GM10266 (cell line): ENCODE measurements at regions not wholly inside any gene's neighbourhood (a gene's known extent, or its start where the extent isn't known, plus 50 kb on each side); places are given as distances from the start of the nearest gene placed in this dataset.
"Not testable (repeated sequence)": the region's sequence is repeated elsewhere in the genome, so short reads cannot be mapped to it uniquely, and the experiment has no call there.

Source experiments
- DNase-seq: peaks from one replicate; pipeline ENCODE4 v3.0.0; 2012; ENCODE audit errors: extremely low spot score
- TF ChIP-seq, protein P1 (sequence below): IDR thresholded peaks from 2 replicates; pipeline ENCODE4 v1.5.1; 2012; ENCODE audit warnings: mild to moderate bottlenecking, low read depth; ENCODE audit not compliant: control insufficient read depth, insufficient read depth; ENCODE audit errors: missing control alignments

DNA sequence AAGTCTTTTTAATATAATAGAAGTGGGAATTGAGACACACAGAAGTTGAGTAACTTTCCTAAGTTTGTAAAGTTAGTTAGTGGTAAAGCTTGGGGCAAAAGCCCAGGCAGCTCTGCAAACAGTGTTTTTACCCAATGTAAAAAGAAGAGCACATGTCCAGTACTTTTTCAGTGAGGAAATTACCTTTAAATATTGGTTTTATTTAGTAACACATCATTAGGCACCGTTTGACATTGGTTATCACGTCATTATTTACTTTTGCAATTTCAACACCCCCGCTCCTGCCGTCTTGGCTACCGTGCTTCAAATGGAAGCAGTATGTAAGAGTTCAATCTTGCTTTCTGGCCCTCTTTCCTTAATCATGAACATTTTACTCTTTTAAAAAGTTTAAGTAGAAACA lies 807.9 kb downstream of the EPHA4 start:
- TF ChIP-seq, protein P1, sequence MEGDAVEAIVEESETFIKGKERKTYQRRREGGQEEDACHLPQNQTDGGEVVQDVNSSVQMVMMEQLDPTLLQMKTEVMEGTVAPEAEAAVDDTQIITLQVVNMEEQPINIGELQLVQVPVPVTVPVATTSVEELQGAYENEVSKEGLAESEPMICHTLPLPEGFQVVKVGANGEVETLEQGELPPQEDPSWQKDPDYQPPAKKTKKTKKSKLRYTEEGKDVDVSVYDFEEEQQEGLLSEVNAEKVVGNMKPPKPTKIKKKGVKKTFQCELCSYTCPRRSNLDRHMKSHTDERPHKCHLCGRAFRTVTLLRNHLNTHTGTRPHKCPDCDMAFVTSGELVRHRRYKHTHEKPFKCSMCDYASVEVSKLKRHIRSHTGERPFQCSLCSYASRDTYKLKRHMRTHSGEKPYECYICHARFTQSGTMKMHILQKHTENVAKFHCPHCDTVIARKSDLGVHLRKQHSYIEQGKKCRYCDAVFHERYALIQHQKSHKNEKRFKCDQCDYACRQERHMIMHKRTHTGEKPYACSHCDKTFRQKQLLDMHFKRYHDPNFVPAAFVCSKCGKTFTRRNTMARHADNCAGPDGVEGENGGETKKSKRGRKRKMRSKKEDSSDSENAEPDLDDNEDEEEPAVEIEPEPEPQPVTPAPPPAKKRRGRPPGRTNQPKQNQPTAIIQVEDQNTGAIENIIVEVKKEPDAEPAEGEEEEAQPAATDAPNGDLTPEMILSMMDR, result no peak

GRCh38 chr2:220767591-220768255 lies 804.4 kb downstream of the EPHA4 start:
- no peak for DNase-seq
- TF ChIP-seq, protein P1, result no peak

More for the DNA sequence above, 807.9 kb downstream of the EPHA4 start:
- no peak for DNase-seq

DNA sequence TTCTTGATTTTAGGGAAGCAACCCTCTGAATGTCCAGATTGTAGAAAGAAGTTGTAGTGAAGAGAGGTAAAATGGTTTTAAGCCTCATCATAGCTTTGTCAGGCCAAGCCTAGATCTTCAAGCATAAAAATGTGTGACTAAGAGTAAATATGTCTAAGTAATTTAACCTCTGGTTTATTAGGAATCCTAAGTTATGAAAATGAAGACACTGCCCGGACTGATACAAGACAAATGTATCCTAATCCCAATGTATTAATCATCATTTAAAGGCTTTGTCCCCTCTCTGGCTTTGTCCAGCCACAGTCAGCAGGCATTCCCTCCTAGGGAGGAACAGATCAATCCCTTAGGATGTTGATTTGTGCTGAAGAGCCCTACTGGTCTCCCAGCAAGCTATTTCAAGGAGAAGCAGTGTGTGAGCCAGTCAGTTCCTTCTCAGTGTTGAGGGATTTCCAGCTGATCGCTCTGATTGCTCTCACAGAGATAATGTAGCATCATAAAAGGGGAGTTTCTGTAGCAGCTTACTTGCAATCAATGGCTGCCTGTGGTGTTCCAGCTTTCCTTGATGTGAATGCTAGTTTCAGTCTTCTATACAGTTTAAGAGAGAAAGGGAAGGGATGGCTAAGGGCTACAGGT lies 796.1 kb downstream of the EPHA4 start:
- DNase-seq, result no peak
- TF ChIP-seq, protein P1, result no peak

- DNase-seq, result not testable (repeated sequence)
These were observed 793.0 kb downstream of the EPHA4 start for GRCh38 chr2:220779076-220779475.

DNA sequence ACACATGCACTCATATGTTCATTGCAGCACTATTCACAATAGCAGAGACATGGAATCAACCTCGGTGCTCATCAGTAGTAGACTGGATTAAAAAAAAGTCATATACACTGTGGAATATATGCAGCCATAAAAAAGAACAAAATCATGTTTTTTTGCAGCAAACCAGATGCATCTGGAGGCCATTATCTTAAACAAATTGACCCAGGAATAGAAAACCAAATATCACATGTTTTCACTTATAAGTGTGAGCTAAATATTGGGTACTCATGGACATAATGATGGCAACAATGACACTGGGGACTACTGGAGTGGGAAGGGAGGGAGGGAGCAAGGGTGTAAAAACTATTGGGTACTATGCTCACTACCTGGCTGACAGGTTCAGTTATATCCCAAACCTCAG lies 792.6 kb downstream of the EPHA4 start:
- TF ChIP-seq, protein P1, result no peak
- no peak for DNase-seq

- TF ChIP-seq, protein P1, result no peak
- DNase-seq, result no peak
These were observed 792.2 kb downstream of the EPHA4 start for GRCh38 chr2:220779931-220780330.

GRCh38 chr2:220781622-220782241 lies 790.4 kb downstream of the EPHA4 start:
- TF ChIP-seq, protein P1, result no peak
- DNase-seq, result no peak
